Endodermal cell (in vitro differentiated cells): ENCODE measurements at regions not wholly inside any gene's neighbourhood (a gene's known extent, or its start where the extent isn't known, plus 50 kb on each side); places are given as distances from the start of the nearest gene placed in this dataset.

Experiments
- DNase-seq: peaks from one replicate; pipeline ENCODE4 v3.0.0-alpha.2; 2017
- H3K27ac ChIP-seq: 2 replicates; pipeline ENCODE4 v1.5.1; 2013; ENCODE audit warnings: mild to moderate bottlenecking, low read depth, low read length, moderate library complexity
- H3K27me3 ChIP-seq: 2 replicates; pipeline ENCODE4 v1.6.1; 2013; ENCODE audit warnings: mild to moderate bottlenecking, low read length, moderate library complexity; ENCODE audit not compliant: insufficient read depth, control insufficient read depth, poor library complexity, severe bottlenecking
- H3K36me3 ChIP-seq: 2 replicates; pipeline ENCODE4 v1.7.0; 2013; ENCODE audit warnings: mild to moderate bottlenecking, low read length, moderate library complexity; ENCODE audit not compliant: control insufficient read depth, insufficient read depth
- H3K4me1 ChIP-seq: one replicate; pipeline ENCODE4 v1.7.0; 2013; ENCODE audit warnings: low read length; ENCODE audit not compliant: control insufficient read depth, insufficient read depth
- H3K4me3 ChIP-seq: 2 replicates; pipeline ENCODE4 v1.5.1; 2013; ENCODE audit warnings: mild to moderate bottlenecking, low read length, moderate library complexity
- H3K9ac ChIP-seq: 2 replicates; pipeline ENCODE4 v1.6.1; 2013; ENCODE audit warnings: mild to moderate bottlenecking, low read length, moderate library complexity; ENCODE audit not compliant: poor library complexity, severe bottlenecking; ENCODE audit errors: extremely low read depth
- H3K9me3 ChIP-seq: 2 replicates; pipeline ENCODE4 v1.6.1; 2013; ENCODE audit warnings: mild to moderate bottlenecking, low read length, moderate library complexity; ENCODE audit not compliant: control insufficient read depth
- H3K27ac Mint-ChIP-seq: 2 replicates; pipeline ENCODE4 v1.8.0; 2020; ENCODE audit warnings: mixed read lengths
- H3K27me3 Mint-ChIP-seq: 2 replicates; pipeline ENCODE4 v1.8.0; 2021; ENCODE audit warnings: mild to moderate bottlenecking, mixed read lengths; ENCODE audit not compliant: insufficient read depth
- H3K36me3 Mint-ChIP-seq: 2 replicates; pipeline ENCODE4 v1.8.0; 2020; ENCODE audit warnings: low read depth, mixed read lengths
- H3K4me1 Mint-ChIP-seq: 2 replicates; pipeline ENCODE4 v1.8.0; 2020; ENCODE audit warnings: mixed read lengths
- H3K4me3 Mint-ChIP-seq: 2 replicates; pipeline ENCODE4 v1.8.0; 2020; ENCODE audit warnings: mild to moderate bottlenecking, moderate library complexity, mixed read lengths
- H3K9me3 Mint-ChIP-seq: 2 replicates; pipeline ENCODE4 v1.8.0; 2020; ENCODE audit warnings: mild to moderate bottlenecking, mixed read lengths
- WGBS, 2 experiments: methylation state at CpG; one replicate each; pipeline versions ENCODE4 v1.1.5 to v1.1.7; 2013; ENCODE audit warnings: missing lambda C conversion rate in 2 of 2, mixed read lengths in 1 of 2; ENCODE audit not compliant: insufficient coverage in 1 of 2, insufficient read length in 1 of 2; 5-methylcytosine and 5-hydroxymethylcytosine counted together
- TF ChIP-seq, protein P1 (sequence below): fragments of 200-600 bp; sonication (generic); conservative IDR thresholded peaks from 2 replicates; pipeline ENCODE4 v1.5.0; 2021; ENCODE audit warnings: antibody characterized with exemption, mild to moderate bottlenecking

DNA sequence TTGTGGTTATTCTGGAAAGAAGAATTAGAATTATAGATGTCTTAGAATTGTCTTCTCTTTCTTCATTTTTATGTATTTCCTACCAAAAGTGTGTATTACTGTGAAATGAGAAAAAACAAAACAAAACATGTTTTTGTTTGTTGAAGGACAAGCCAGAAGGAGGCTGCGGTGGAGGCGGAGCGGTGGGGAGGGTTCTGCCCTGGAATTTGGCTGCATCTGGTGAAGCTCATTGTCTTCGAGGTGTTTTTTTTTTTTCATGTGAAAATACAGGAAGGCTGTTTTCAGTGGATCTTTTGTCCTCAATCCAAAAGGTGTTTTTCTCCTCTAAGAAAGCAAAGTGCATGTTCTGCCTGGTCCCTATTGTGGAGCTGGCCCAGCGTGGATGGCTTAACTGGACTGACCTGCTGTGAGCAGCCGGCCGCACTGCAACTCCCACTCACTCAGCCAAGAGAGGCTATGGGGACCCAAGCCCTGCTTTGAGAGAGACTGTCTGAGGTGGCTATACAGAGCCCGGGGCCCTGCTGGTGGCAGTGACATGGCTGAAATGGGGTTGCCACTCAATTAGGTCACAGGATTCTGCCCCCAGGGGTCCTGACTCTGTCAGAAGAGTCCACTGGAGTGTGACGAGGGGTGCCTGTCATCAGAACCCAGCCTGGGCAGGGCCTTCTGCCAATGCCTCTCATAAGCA, 184.9 kb upstream of the MKI67 start:
- no peaks in the 10 kb centered on the region for H3K9me3 Mint-ChIP-seq
- H3K27ac ChIP-seq: no peak overlapping the region
- DNase-seq: peak; percentile 71
- H3K4me3 ChIP-seq: no peak overlapping the region
- no peaks in the 10 kb centered on the region for H3K4me1 ChIP-seq
- H3K9ac ChIP-seq: no peak overlapping the region
- H3K9me3 ChIP-seq: no peaks in the 10 kb centered on the region
- peaks cover 5% of the 10 kb centered on the region for H3K4me1 Mint-ChIP-seq
- no peak overlapping the region for H3K4me3 Mint-ChIP-seq
- peak overlapping the region; percentile 70 for H3K27ac Mint-ChIP-seq
- no peaks in the 10 kb centered on the region for H3K36me3 ChIP-seq
- no peaks in the 10 kb centered on the region for H3K27me3 ChIP-seq
- TF ChIP-seq, protein P1, sequence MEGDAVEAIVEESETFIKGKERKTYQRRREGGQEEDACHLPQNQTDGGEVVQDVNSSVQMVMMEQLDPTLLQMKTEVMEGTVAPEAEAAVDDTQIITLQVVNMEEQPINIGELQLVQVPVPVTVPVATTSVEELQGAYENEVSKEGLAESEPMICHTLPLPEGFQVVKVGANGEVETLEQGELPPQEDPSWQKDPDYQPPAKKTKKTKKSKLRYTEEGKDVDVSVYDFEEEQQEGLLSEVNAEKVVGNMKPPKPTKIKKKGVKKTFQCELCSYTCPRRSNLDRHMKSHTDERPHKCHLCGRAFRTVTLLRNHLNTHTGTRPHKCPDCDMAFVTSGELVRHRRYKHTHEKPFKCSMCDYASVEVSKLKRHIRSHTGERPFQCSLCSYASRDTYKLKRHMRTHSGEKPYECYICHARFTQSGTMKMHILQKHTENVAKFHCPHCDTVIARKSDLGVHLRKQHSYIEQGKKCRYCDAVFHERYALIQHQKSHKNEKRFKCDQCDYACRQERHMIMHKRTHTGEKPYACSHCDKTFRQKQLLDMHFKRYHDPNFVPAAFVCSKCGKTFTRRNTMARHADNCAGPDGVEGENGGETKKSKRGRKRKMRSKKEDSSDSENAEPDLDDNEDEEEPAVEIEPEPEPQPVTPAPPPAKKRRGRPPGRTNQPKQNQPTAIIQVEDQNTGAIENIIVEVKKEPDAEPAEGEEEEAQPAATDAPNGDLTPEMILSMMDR: no peak
- no peaks in the 10 kb centered on the region for H3K36me3 Mint-ChIP-seq
- no peaks in the 10 kb centered on the region for H3K27me3 Mint-ChIP-seq
- 66% methylated on average over 5 to 9 of the region's 9 CpGs for WGBS, 2 experiments

DNA sequence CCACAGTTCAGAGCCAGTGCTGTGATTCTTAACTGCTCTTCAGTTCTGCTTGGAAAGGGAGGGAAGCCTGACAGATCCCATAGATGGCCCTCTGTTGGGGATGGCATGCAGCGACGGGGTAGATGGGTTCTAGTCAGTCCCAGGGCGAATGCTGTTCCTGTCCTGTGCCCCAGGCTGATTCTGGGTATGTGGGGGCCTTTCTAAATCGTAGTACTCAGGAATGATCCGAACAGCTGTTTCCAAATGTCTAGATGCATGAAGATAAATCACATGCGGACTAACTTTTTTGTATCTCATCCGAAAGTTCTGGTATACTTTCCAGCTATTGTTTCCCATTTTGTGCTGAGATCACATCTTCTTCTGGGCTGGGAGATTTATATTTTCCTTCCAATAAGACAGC, 186.0 kb upstream of the MKI67 start:
- Mint-ChIP-seq H3K9me3 (no peaks in the 10 kb centered on the region), H3K4me1 (peaks cover 5% of the 10 kb centered on the region), H3K27ac (no peak overlapping the region), H3K27me3 (no peaks in the 10 kb centered on the region), H3K4me3 (no peak overlapping the region), H3K36me3 (no peaks in the 10 kb centered on the region)
- no peak for DNase-seq
- Histone ChIP-seq H3K9me3 (no peaks in the 10 kb centered on the region), H3K36me3 (no peaks in the 10 kb centered on the region), H3K4me3 (no peak overlapping the region), H3K27me3 (no peaks in the 10 kb centered on the region), H3K9ac (no peak overlapping the region), H3K4me1 (no peaks in the 10 kb centered on the region), H3K27ac (no peak overlapping the region)
- TF ChIP-seq, protein P1: no peak
- 94 to 96% methylated on average over 7 of the region's 7 CpGs for WGBS, 2 experiments

DNA sequence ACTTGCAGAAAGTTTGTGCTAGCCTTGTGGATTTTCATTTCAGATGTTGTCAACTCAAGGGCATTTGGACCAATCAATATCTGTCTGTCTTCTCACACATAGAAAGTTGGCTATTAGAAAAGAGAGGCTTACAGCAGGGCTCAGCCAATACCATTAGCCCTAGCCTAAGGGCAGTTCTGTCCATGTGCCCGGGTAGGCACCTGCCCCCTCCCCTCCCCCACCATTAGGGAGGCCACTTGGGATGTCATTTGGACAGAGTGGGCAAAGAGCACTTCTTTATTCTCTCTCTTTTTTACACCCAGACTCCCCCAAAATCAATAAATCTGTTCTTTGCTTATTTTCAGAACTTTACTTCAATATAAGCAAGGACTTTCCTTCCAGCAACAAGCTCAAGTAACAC, 188.5 kb upstream of the MKI67 start:
- H3K27me3 Mint-ChIP-seq: no peaks in the 10 kb centered on the region
- no peak overlapping the region for H3K27ac Mint-ChIP-seq
- DNase-seq: no peak
- H3K9me3 Mint-ChIP-seq: no peaks in the 10 kb centered on the region
- no peak overlapping the region for H3K4me3 Mint-ChIP-seq
- no peak overlapping the region for H3K9ac ChIP-seq
- no peak overlapping the region for H3K27ac ChIP-seq
- H3K4me3 ChIP-seq: no peak overlapping the region
- peaks cover 7% of the 10 kb centered on the region for H3K4me1 Mint-ChIP-seq
- TF ChIP-seq, protein P1: no peak
- no peaks in the 10 kb centered on the region for H3K36me3 Mint-ChIP-seq
- H3K4me1 ChIP-seq: no peaks in the 10 kb centered on the region
- no peaks in the 10 kb centered on the region for H3K9me3 ChIP-seq
- H3K27me3 ChIP-seq: no peaks in the 10 kb centered on the region
- no peaks in the 10 kb centered on the region for H3K36me3 ChIP-seq
- 100% methylated on average over 1 of the region's 1 CpG; no CpG with 5 or more reads in 1 of the 2 experiments for WGBS, 2 experiments
